ENCODE measurements at regions not wholly inside any gene's neighbourhood (a gene's known extent, or its start where the extent isn't known, plus 50 kb on each side); places are given as distances from the start of the nearest gene placed in this dataset.

DNA sequence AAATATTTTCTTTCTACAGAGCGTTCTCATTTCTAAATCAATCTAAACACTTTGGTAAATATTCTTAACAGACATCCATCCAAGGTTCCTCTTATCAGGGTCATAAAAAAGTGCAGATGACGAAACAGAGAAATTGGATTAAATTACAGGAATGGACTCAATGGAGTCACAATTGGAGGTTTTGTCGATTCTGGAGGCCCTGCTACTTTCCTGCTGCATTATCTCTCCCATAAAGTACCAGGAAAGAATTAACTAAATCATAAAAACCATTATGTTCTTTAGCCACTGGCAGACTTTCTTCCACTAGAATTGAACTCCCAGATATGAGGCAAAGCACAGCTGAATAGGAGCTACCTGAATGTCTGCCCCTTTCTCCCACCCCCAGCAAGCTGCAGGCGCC is 610.6 kb downstream of the HDGFL1 start:
- no peak for DNase-seq
- H3K9me3 ChIP-seq (ENCODE audit: control insufficient read depth in 2 of 3, insufficient read depth in 1 of 3, low read length in 3 of 3): no peaks in the 10 kb centered on the region
- TF ChIP-seq, protein P1, sequence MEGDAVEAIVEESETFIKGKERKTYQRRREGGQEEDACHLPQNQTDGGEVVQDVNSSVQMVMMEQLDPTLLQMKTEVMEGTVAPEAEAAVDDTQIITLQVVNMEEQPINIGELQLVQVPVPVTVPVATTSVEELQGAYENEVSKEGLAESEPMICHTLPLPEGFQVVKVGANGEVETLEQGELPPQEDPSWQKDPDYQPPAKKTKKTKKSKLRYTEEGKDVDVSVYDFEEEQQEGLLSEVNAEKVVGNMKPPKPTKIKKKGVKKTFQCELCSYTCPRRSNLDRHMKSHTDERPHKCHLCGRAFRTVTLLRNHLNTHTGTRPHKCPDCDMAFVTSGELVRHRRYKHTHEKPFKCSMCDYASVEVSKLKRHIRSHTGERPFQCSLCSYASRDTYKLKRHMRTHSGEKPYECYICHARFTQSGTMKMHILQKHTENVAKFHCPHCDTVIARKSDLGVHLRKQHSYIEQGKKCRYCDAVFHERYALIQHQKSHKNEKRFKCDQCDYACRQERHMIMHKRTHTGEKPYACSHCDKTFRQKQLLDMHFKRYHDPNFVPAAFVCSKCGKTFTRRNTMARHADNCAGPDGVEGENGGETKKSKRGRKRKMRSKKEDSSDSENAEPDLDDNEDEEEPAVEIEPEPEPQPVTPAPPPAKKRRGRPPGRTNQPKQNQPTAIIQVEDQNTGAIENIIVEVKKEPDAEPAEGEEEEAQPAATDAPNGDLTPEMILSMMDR (IDR thresholded peaks at IDR 0.05; ENCODE audit: borderline replicate concordance, extremely low read depth, insufficient read depth): no peak
- intact Hi-C loops (cut with DNase I): no loop called here
- no peak for FAIRE-seq
- H3K4me3 ChIP-seq (ENCODE audit: low read length in 3 of 3): no peak overlapping the region
- H3K9ac ChIP-seq (ENCODE audit: low read length in 3 of 3): no peak overlapping the region
- H3K27ac ChIP-seq (ENCODE audit: low read depth in 2 of 2, low read length in 2 of 2): no peak overlapping the region
- H3K4me1 ChIP-seq (ENCODE audit: control insufficient read depth in 2 of 3, insufficient read depth in 2 of 3, low read depth in 1 of 3, low read length in 3 of 3): no peaks in the 10 kb centered on the region
- H3K27me3 ChIP-seq (ENCODE audit: control insufficient read depth, insufficient read depth, low read length): no peaks in the 10 kb centered on the region
- H3K36me3 ChIP-seq (ENCODE audit: control insufficient read depth in 2 of 3, insufficient read depth in 3 of 3, low read length in 3 of 3): no peaks in the 10 kb centered on the region

DNA sequence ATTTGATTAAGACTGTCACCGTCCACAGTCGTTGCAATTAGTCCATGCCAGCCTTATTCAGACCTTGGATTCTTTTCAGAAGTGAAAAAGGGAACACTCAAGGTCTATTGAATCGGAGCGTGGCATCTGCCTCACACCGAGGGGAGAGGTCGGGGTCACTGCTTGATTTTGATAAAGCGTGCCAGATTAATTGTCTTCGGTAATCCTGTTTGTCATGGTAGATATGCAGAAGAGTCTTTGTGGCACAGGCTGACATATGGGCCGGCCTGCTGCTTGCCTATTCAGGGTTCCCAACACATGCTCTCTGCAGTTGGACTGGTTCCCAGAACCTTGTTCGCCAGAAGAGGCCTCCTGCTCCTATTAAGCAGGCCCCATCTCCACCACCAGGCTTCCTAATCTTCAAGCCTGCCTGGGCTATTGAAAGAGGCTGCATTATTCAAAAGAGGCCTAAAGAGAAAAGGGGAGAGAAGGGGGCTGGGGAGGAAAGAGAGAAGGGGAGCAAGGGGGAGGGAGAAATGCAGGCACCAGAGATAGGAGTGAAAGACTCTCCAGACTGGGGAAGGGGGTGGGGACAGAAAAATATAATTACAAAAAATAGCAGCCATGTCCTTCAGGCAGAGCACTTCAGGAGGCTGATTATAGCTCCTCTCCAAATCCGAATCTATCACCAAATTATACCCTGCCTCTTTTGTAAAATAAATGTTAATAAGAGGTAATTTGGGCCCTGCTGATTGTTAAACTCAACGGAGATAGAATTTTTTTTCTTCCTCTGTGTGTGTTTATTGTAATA is 611.3 kb downstream of the HDGFL1 start:
- Histone ChIP-seq H3K27me3 (ENCODE audit: control insufficient read depth, insufficient read depth, low read length) (no peaks in the 10 kb centered on the region), H3K9me3 (ENCODE audit: control insufficient read depth in 2 of 3, insufficient read depth in 1 of 3, low read length in 3 of 3) (no peaks in the 10 kb centered on the region), H3K4me3 (ENCODE audit: low read length in 3 of 3) (no peak overlapping the region), H3K9ac (ENCODE audit: low read length in 3 of 3) (no peak overlapping the region), H3K4me1 (ENCODE audit: control insufficient read depth in 2 of 3, insufficient read depth in 2 of 3, low read depth in 1 of 3, low read length in 3 of 3) (no peaks in the 10 kb centered on the region), H3K36me3 (ENCODE audit: control insufficient read depth in 2 of 3, insufficient read depth in 3 of 3, low read length in 3 of 3) (no peaks in the 10 kb centered on the region), H3K27ac (ENCODE audit: low read depth in 2 of 2, low read length in 2 of 2) (no peak overlapping the region)
- DNase-seq (peak in 2 of 5 donors; percentile 22 to 36), FAIRE-seq (no peak)
- TF ChIP-seq, protein P1 (IDR thresholded peaks at IDR 0.05; ENCODE audit: borderline replicate concordance, extremely low read depth, insufficient read depth): no peak
- intact Hi-C loops (cut with DNase I): no loop called here

DNA sequence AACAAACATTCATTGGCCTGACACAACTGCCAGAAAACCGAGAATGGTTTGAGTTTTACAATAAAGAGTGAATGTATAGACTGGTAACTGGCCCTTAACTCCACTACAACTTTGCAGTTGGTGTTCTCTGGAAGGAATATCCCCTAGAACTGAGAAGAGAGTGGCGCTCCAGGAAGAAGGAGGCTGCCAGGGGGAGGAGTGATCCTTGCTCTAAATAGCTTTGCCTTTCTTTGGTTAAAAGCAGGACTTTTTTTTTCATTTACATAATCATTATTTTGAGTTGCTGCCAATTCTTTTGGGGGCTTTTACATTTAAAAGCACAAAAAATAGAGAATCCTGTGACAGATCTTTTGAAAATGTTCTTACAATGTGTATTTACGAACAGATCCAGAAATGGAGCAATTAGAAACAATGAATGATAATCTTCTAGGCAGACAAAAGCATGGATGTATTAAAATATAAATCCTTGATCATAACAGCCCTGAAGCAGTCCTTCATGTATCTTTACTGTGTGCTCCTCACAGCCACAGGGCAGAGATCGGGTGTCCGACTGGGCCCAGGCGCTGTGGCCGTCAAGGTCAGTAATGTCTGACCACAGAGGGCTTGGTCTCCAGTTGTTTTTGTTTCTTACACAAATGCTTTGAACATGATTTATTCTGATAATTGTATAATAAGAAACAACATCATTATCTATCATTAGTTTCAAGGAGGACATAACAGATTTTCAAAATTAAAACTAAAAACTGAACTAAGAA is 612.2 kb downstream of the HDGFL1 start:
- H3K27me3 ChIP-seq (ENCODE audit: control insufficient read depth, insufficient read depth, low read length): no peaks in the 10 kb centered on the region
- H3K9ac ChIP-seq (ENCODE audit: low read length in 3 of 3): no peak overlapping the region
- TF ChIP-seq, protein P1 (IDR thresholded peaks at IDR 0.05; ENCODE audit: borderline replicate concordance, extremely low read depth, insufficient read depth): no peak
- DNase-seq (no peak), FAIRE-seq (no peak)
- no peaks in the 10 kb centered on the region for H3K36me3 ChIP-seq (ENCODE audit: control insufficient read depth in 2 of 3, insufficient read depth in 3 of 3, low read length in 3 of 3)
- H3K4me1 ChIP-seq (ENCODE audit: control insufficient read depth in 2 of 3, insufficient read depth in 2 of 3, low read depth in 1 of 3, low read length in 3 of 3): no peaks in the 10 kb centered on the region
- intact Hi-C loops (cut with DNase I): no loop called here
- no peak overlapping the region for H3K27ac ChIP-seq (ENCODE audit: low read depth in 2 of 2, low read length in 2 of 2)
- H3K9me3 ChIP-seq (ENCODE audit: control insufficient read depth in 2 of 3, insufficient read depth in 1 of 3, low read length in 3 of 3): no peaks in the 10 kb centered on the region
- H3K4me3 ChIP-seq (ENCODE audit: low read length in 3 of 3): no peak overlapping the region
